GM21576 (cell line): ENCODE measurements at regions not wholly inside any gene's neighbourhood (a gene's known extent, or its start where the extent isn't known, plus 50 kb on each side); places are given as distances from the start of the nearest gene placed in this dataset.

Experiments used
- ATAC-seq: cut with Tn5 transposase; IDR thresholded peaks from one replicate; pipeline ENCODE4 v1.9.1; 2021; ENCODE audit warnings: mild to moderate bottlenecking, moderate library complexity; ENCODE audit not compliant: unreplicated experiment

DNA sequence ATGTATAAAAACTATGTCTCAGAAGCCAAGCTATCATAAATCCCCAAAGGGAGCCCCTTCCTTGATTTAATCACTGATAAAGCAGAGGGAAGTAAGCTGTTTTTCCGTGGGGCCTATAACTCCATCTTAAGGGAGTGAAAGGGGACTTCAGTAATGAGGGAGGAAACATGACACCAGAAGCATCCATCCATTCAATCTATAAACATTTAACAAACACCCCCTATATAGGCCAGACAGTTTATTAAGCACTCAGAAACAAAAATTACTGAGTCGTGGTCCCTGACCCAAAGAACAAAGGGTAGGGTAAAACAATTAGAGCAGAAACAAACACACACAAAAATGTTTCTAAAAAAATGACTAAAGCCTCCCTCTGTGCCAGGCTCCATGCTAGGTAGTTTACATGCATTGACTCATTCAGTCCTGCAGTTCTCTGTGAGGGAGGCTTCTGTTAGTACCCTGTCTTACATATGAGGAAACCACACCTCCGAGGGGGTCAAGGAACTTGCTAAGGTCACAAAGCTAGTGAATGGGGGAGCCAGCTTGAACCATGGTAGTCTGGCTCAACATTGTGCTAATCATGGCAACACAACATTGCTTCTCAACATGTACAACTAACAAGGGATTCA is 472.1 kb downstream of the CDH2 start:
- no peak for ATAC-seq

DNA sequence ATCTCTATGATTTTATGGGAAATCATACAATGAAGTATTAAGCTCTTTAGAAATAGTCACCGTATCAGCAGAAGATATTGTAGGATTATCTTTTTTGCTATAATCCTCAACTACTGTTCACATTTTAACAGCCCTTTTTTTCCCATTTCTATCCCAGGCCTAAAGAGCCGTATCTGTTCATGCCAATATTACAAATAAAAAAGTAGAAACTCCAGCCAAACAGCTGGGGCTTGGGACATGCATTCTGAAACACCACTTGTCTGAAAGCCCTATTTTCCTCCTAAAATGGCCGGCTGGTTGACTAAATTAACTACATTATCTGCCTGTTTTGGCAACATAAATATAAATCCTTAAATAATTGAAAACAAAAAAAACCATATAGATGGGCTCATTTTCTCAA is 477.8 kb downstream of the CDH2 start:
- ATAC-seq: no peak

- ATAC-seq: no peak
These were observed 480.8 kb downstream of the CDH2 start for GRCh38 chr18:27696148-27696547.

DNA sequence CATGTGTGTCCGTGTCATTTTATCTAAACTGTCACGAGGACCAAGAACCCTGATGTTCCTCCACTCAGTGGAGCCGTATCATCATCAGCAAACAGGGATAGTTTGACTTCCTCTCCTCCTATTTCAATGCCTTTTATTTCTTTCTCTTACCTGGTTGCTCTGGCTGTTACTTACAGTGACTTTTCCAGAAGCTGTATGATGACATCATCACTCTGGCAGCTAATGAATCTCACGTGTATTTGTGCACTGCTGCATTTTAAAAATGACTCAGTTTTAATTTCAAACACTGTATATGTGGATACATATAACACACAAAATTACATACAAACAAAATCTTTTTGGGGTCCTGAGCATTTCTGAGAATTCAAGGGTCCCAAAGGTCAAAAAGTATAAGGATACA is 481.4 kb downstream of the CDH2 start:
- no peak for ATAC-seq

DNA sequence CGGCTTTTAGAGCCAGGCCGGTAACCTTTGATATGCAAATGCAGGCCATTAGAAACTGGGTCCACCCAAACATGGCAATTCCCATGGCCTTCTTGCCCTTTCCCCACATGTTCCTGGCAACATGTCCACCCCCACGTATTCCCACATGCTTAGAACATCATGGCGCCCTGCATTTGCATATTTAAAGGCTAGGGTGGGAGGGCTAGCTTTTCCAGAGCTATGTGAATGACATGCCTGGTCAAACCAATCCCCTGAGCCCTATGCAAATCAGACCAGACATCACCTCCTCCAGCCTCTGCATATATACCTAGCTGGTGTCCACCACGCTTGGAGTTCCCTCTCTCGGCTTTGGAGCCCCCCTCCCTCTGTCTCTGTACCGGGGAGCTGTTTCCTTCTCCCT is 481.9 kb downstream of the CDH2 start:
- ATAC-seq: no peak

DNA sequence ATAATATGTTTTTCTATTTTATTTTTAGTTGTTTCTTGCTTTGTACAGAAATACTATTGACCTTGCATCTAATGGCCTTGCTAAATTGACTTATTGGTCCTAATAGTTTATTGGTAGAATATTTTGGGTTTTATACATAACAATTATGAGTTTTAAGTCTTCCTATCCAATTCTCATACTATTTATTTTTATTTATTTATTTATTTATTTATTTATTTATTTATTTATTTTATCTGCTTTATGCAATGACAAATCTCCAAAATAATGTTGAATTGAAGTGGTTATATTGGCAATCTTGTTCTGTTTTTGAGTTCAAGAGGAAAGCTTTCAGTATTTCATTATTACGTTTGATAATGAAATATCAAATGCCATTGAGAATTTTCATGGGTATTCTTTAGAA is 488.3 kb downstream of the CDH2 start:
- ATAC-seq: no peak

DNA sequence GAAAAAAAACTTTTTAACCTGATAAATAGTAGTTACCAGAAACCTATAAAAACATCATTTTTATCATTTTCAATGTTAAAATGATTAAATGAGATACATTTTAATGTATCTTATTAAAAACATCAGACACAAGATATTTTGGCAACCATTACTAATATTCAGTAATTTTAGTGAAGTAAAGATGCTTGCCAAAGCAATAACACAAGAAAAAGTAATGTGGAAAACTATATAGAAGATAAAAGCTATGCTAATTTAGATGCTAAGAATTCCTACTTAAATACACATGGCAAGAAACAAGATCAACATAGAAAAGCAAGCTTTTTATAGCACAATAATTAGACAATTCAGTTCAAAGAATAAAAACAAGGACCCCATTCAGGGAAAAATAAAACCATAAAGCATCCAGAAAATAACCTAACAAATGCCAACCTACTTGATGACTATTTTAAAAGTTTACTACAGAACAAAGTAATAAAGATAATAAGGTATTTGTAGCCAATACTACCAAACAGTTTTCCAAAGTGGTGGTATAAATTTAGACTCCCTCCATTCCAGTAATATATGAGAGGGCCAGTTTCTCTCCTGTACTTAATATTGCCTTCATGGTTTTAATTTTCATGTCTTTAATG is 489.5 kb downstream of the CDH2 start:
- no peak for ATAC-seq

- ATAC-seq: no peak
These were observed 491.0 kb downstream of the CDH2 start for GRCh38 chr18:27685807-27686412.

DNA sequence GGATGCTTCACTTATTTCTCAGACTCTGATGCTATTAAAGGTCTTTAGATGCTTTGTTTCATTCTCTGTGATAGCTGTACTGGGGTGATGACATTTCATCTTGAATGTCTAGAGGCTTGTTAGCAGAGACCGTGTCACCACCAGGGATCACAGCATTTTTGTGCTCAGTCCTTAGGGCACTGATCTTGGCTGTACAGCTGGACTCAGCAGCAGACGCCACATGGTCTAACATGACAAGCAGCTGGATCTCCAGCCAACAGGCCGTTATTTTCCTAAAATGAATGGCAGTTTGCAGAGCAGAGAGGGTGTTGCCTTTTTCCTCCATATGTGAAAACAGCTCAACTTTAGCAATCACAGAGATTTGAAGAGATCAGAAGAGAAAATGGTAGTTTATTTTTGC is 491.8 kb downstream of the CDH2 start:
- no peak for ATAC-seq

DNA sequence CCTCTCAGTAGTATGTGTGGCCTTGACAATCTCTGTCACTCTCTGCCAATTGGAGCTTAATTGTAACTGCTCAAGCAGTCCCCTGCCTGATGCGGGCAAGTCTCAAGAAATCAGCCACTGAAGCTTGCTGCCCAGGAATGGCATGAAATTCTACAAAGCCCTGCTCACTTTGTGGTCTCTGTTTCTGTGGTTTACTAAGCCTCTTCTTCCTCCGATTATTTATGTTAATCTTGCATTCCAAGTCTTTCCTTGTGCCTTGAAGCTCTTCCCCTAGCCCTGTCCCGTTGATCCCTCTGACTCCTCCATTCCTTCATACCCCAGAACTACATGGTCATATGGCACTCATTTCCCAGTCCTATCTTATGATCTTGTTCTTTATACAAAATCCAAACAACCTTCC is 489.3 kb upstream of the CHST9 start:
- no peak for ATAC-seq

DNA sequence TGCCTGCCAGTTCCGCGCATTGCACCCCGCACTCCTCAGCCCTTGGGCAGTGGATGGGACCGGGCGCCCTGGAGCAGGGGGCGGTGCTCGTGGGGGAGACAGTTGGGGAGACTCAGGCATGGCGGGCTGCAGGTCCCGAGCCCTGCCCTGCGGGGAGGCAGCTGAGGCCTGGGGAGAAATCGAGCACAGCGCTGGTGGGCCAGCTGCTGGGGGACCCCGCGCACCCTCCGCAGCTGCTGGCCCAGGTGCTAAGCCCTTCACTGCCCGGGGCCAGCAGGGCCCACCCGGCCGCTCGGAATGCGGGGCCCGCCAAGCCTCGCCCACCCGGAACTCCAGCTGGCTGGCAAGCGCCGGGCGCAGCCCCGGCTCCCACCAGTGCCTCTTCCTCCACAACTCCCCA is 488.8 kb upstream of the CHST9 start:
- ATAC-seq: no peak

DNA sequence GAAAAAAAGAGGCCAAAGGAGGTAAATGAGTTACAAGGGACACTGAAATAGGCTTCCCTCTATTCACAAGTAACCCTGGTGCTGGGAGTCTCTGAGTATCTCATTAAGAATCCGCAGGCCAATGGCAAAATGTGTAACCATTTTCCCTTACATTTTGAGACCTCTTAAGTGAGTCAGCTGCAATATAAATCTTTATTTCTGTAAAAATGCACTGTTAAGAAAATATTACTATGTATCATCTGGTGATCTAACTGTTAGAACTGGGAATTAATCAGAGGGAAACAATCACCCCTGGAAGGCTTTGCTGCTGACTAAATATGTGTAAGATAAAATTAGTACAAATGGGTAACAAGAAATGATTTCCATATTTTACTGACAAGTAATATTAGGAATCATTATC is 483.1 kb upstream of the CHST9 start:
- no peak for ATAC-seq

GRCh38 chr18:27667064-27667463 is 482.0 kb upstream of the CHST9 start:
- ATAC-seq: no peak

GRCh38 chr18:27666016-27666415 is 480.9 kb upstream of the CHST9 start:
- no peak for ATAC-seq

DNA sequence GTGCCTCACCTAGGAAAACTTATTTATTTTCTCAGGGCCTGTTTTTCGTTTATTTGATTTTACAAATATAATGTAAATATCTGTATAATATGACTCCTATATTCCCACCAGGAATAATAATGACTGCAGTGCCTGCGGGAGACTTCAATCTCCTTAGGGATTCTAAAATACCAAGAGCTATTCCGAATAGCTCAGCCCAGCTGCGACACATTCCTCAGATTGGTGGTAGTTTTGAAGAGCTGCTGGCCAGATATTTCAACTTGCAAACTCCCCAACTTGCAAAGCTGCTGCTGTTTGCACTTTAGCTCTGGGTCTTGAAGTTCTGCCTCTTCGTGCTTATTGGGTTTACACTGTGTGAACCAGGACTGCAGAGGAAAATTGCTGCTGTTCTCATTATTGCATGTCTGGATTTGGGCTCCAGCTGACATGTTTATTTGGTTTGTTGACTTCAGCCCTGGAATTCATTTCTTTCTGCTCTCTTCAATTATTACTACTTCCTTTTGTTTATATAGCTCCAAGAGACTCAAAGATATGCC is 480.2 kb upstream of the CHST9 start:
- ATAC-seq: no peak

DNA sequence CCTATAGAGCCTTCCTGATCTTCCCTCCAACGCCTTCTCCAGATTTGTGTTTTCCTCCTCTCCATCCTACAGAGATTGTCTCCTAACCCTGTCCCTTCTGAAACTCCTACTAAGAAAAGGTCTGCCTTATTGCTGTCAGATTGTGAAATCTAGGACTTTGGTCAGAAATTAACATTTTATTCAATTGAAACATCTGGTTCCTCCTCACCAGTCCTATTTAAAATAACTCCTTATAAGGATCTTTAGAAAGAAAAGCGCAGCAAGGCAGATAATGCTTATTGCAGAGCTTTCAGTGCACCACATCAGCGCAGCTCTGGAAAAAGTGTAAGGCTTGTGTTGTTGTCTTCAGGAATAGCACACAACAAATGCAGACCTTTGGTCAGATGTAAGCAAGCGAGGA is 477.8 kb upstream of the CHST9 start:
- no peak for ATAC-seq

- ATAC-seq: no peak
These were observed 477.4 kb upstream of the CHST9 start for GRCh38 chr18:27662537-27662936.

GRCh38 chr18:27661320-27662018 is 476.4 kb upstream of the CHST9 start:
- ATAC-seq: no peak

DNA sequence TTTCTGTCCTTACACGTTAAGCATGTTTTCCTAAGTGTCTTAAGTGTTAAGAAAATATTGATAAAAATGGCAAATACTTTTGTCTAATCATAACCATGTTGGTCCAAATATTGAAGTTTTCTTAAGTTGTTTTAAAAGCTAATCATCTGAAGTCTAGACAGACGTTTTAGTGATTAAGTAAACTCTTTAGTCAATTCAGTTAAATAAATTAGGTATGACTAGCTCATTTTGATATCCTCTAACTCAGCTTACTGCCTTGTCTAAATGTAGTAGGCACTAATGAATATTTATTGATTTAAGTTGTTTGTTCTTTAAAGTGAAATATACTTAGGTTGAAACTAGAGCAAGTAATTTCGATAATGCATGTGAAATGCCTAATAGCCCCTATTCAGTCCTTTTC is 471.8 kb upstream of the CHST9 start:
- ATAC-seq: no peak

- no peak for ATAC-seq
These were observed 471.2 kb upstream of the CHST9 start for GRCh38 chr18:27656167-27656778.

DNA sequence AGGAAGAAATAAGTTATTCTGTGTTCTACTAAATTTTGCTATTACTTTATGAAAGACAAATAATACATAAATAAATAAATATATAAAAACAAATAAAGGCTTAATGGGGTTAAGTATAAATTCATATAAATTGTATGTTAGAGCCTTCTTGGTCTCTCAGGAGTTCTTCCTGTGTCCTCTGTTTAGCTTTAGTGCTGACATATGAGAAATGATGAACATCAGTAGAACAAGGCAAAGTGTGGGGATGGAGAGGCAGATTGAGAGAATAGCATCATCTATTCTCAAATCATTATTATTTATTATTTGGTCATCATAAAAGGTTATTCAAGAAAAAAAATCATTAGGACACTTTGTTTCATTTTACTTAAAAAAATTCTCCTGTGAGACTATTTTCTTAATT is 468.1 kb upstream of the CHST9 start:
- ATAC-seq: no peak
